ENCODE measurements at regions not wholly inside any gene's neighbourhood (a gene's known extent, or its start where the extent isn't known, plus 50 kb on each side); places are given as distances from the start of the nearest gene placed in this dataset.

GRCh38 chr15:91694831-91695210 lies 158.7 kb upstream of the SLCO3A1 start:
- Mint-ChIP-seq H3K4me1 (no peaks in the 10 kb centered on the region), H3K27me3 (ENCODE audit: insufficient read depth, low read depth, poor library complexity) (peaks cover 2% of the 10 kb centered on the region), H3K27ac (no peak overlapping the region), H3K4me3 (no peak overlapping the region), H3K9me3 (no peaks in the 10 kb centered on the region), H3K36me3 (ENCODE audit: low read depth) (no peaks in the 10 kb centered on the region)
- Histone ChIP-seq H3K27me3 (ENCODE audit: insufficient read depth) (no peaks in the 10 kb centered on the region), H3K79me2 (replicated peaks; ENCODE audit: insufficient read depth) (no peaks in the 10 kb centered on the region), H3K36me3 (ENCODE audit: insufficient read depth) (no peaks in the 10 kb centered on the region), H2AFZ (no peak overlapping the region), H3K27ac (ENCODE audit: low read depth) (no peak overlapping the region), H4K20me1 (replicated peaks; ENCODE audit: insufficient read depth) (no peaks in the 10 kb centered on the region), H3K4me3 (no peak overlapping the region), H3F3A (replicated peaks; ENCODE audit: low read depth) (no peaks in the 10 kb centered on the region), H3K4me2 (no peak overlapping the region), H3K4me1 (ENCODE audit: insufficient read depth) (no peaks in the 10 kb centered on the region), H3K9me2 (ENCODE audit: insufficient read depth) (no peaks in the 10 kb centered on the region)
- DNase-seq (ENCODE audit: low spot score), result no peak
- no peak for ATAC-seq
- no peak for TF ChIP-seq ZNF114 (CRISPR knock-in tag; IDR thresholded peaks at IDR 0.05)
- no peak for TF ChIP-seq ZNF462 (CRISPR knock-in tag; IDR thresholded peaks at IDR 0.05)
- TF ChIP-seq ZNF331 (CRISPR knock-in tag; IDR thresholded peaks at IDR 0.05; ENCODE audit: low read depth), result no peak
- no peak for TF ChIP-seq JUNB (IDR thresholded peaks at IDR 0.05; ENCODE audit: unreplicated experiment)
- no peak for TF ChIP-seq CTCF (conservative IDR thresholded peaks at IDR 0.05; ENCODE audit: low read depth in 2 of 2)
- no peak for TF ChIP-seq ETS1 (IDR thresholded peaks at IDR 0.05)
- no peak for TF ChIP-seq CREB1 (CRISPR knock-in tag; IDR thresholded peaks at IDR 0.05; ENCODE audit: low read depth)
- no peak for TF ChIP-seq STAT1 (IDR thresholded peaks at IDR 0.05; ENCODE audit: unreplicated experiment)
- TF ChIP-seq NANOG (IDR thresholded peaks at IDR 0.05; ENCODE audit: borderline replicate concordance), result no peak
- no peak for TF ChIP-seq POLR2AphosphoS5 (IDR thresholded peaks at IDR 0.05; ENCODE audit: low read depth)
- no peak for TF ChIP-seq EZH2 (IDR thresholded peaks at IDR 0.05; ENCODE audit: low read depth, unreplicated experiment)
- TF ChIP-seq EZH2phosphoT487 (IDR thresholded peaks at IDR 0.05; ENCODE audit: unreplicated experiment), result no peak
- no peak for TF ChIP-seq REST (IDR thresholded peaks at IDR 0.05; ENCODE audit: unreplicated experiment)
